HT-29 (cell line): ENCODE measurements at regions not wholly inside any gene's neighbourhood (a gene's known extent, or its start where the extent isn't known, plus 50 kb on each side); places are given as distances from the start of the nearest gene placed in this dataset.

Source experiments
- DNase-seq: peaks from one replicate; pipeline ENCODE4 v3.0.0-alpha.2; 2015; ENCODE audit warnings: low spot score

GRCh38 chr21:17002594-17003257 lies 510.1 kb upstream of the CXADR start:
- DNase-seq: no peak

GRCh38 chr21:17003258-17003615 lies 509.6 kb upstream of the CXADR start:
- no peak for DNase-seq

DNA sequence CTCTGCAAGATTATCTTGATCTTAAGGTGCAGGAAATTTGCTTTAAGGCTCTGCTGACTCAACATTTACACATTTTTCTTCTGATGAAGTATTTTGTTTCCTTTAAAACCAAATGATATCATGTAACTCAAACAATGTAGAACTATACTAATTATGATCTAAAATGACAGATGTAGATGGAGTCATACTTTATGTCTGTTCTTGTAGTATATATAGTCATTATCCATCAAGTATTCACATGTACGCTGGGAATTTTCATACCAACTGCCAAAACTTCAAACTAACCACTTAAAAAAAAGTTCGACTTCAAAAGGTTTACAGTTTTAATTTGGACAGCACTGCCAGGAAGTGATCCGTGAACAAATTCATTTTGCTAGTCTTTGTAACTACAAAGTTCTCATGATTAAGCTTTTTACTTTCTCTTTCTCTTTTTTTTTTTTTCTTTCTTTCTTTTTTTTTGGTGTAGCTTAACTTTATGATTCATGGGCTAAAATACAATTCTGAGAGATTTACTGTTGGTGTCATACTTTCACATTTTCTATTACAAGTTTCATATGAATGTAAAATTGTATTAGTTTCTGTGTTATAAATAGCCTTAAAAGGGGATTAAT lies 509.0 kb upstream of the CXADR start:
- DNase-seq: no peak

DNA sequence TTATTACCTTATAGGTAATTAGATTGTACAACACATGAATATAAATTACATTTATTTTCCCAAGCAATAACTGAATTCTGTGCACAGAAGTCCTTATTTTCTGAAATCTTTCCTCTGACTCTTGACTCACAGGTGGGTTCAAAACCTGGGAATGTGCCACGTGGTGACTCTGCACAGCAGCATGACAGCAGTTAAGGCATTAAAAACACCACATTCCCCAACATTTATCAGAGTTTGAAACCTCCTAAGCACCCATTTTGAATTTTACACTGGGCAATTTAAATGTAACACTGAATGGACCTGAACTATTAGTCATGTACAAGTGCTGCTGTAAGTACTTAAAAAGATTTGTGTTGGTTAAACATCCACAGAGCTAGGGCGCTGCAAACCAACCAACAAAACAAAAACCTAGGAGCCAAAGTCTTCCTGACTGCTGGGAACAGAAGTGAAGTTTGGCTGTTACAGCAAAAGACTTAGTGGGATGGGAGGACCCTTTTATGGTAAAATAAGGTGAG lies 480.6 kb upstream of the CXADR start:
- DNase-seq: no peak

DNA sequence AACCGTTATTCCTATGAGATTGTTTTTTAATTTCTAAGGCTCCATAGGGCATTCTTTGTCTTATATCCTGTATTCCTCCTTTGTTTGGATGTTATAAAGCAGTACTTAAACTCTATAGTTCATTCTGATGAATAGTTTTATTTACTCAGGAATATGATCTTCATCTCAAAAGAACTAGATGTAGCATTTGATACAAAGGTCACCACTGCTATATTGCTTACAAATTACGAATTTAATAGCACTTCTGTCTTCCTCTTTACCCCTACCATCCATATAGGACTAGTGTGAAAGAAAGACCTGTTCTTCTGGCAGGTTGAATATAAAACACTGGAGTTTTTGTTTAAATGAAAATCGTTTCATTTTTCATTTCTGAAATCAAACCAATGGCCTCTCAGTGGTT lies 468.1 kb upstream of the CXADR start:
- no peak for DNase-seq

- DNase-seq: peak; percentile 32
Measured at GRCh38 chr21:17045214-17045853, 467.5 kb upstream of the CXADR start.

- DNase-seq: no peak
Measured at GRCh38 chr21:17048974-17049373, 463.9 kb upstream of the CXADR start.

DNA sequence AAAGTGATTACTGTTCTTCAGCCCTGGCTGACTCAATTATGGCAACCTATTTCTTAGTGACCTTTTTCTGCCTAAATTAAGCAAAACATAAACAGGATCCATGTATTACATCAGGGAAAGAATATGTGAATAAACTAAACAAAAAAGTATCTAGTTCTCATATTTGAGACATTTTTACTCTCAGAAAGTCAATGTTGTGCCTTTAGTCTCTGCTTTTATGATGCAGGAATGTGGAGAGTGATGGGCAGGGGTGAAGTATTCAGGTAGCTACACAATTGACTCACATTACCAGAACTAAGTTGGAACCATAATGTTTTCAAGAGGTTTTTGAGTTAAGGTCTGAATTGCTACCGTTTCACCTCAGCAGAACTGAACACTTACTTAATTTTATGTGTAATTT lies 462.7 kb upstream of the CXADR start:
- DNase-seq: no peak

- no peak for DNase-seq
Measured at GRCh38 chr21:17050646-17051045, 462.2 kb upstream of the CXADR start.

GRCh38 chr21:17051054-17051453 lies 461.8 kb upstream of the CXADR start:
- DNase-seq: no peak

DNA sequence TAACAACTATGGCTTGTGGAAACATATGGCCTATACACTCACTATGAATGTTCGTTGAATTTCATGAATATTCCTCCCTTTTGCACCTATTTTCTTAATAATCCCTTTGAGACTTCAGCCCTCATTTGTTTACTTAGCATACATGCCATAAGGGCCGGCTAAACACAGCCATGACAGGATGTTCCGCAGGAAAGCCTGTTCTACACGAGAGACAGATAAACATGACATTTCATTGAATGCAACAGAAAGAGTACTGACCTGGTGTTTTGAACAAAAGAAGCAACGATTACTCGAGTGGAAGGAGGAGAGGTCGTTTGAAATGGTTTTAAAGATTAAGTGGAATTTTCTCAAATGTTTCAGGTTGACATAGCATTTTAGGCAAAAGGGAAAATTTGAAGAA lies 459.5 kb upstream of the CXADR start:
- no peak for DNase-seq

DNA sequence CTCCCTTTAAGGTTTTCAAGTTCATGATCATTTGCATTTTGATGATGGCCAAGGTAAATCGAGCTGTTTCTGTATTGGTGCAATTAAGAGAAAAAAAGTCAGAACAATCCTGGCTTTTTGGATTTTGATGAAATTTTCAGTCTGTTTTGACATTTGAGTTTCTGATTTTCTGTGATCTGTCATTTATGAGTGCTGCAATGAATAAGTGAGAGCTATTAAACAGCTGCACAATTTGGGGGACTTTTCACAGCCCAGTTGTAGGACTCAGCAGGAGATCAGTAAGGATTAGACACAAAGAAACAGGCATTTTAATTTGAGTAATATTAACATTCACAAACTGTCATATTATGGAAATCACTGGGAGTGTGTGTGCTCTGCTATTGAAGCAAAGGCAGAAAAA lies 452.9 kb upstream of the CXADR start:
- DNase-seq: no peak

- DNase-seq: no peak
Measured at GRCh38 chr21:17066006-17066405, 446.8 kb upstream of the CXADR start.

DNA sequence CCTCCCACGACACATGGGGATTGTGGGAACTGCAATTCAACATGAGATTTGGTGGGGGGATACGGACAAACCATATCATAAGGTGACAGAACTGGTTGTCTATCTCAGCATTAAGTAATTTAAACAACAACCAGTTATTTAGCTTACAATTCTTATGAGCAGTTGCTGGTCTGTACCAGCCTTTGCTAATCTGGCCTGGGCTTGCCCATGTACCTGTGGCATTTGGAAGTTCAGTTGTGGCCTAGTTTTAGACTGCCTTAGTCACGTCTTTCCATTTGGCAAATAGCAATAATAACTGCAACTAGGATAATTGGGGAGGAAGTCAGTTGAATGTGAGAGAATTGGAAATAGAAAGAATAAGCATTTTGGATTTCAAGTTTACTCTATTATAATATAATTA lies 441.8 kb upstream of the CXADR start:
- DNase-seq: no peak

DNA sequence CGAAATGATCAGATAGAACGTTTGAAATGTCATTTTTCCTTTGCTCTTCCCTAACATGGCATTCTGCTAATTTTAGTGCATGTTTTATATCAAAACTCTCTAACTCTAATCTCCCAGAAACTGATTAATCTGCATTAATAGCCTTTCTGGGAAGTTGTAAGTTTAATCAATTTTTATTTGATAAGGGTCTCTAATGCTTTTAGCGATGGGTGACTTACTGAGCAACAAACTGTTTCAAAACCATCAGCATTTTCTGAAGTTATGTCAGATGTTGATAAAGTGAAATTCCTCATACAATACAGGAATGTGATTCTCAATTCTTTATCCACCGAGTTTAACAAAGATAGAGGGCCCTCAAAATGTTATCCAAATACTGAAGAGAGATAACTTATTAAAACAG lies 431.6 kb upstream of the CXADR start:
- DNase-seq: no peak

- no peak for DNase-seq
Measured at GRCh38 chr21:17082843-17083483, 429.9 kb upstream of the CXADR start.

DNA sequence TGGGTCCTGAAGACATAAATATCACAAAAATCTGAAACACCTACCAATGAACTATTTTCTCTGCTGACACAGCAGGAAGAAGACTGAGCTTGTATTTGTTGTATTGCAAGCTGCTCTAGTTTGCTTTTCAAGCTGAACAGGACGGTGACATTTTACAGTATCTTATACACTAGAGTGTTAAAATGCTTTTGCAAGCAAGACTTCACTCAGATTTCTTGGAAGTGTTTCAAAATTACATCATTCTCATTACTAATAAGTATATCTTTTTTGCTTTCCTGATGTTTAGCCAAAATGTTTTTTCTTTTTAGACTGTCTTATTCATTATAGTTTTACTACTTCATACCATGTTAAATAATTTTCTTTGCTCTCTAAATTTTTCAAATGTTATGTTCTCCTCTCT lies 427.1 kb upstream of the CXADR start:
- no peak for DNase-seq

DNA sequence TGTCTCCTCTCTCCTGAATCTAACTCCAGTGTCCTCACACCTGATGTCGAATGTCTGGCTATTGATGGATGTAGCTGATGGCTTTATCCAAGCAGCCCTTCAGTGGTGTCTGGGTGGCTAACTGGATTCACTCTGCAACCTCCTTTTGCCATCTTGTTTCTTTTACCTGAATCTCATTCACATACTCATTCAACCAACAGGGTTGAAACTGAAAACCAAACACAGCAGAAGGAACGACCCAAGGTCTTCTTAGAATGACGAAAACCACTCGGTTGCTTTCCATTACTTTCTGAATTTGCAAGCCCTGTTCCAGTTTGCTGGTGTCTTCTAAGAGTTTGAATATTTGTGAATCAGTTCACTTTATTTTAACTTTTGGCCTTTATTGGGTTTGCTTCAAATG lies 424.3 kb upstream of the CXADR start:
- DNase-seq: no peak

DNA sequence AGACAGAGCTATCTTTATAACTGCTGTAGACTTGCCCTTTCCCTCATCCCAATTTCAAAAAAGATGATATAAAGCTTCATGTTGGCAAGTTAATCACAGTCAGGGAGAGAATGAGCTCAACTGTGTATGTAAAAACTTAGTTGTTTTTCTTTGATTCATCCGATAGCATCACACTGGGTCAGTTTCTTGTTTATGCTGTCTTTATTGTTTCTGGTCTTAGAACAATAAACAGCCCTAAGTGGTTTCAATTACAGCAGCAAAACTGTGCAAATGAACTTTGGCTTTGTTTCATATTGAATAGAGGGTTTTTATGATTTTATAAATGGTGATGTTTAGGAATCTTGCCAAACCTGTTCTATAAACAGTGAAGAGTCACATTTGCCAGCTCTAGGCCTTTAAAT lies 423.8 kb upstream of the CXADR start:
- peak; percentile 45 for DNase-seq

DNA sequence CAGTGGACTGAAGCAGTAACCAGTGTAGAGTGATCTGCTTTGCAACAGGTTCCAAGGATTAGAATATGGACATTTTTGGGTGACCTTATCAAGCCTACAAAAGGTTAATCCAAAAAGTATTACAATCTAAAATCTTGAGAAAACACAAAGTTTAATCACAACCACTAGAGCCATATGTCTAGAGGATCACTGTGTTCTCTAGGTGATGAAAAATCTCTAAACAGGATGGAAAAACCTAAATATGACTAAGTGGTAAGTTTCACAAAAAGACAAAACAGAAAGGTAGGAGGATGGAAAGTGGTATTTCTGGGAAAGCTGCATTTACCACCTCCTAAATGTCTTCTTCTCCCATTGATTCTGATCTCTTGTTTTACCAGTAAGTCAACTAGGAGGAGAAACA lies 411.1 kb upstream of the CXADR start:
- no peak for DNase-seq

GRCh38 chr21:17105932-17106331 lies 406.9 kb upstream of the CXADR start:
- no peak for DNase-seq

GRCh38 chr21:17114045-17114444 lies 398.8 kb upstream of the CXADR start:
- DNase-seq: no peak
